ENCODE measurements at regions not wholly inside any gene's neighbourhood (a gene's known extent, or its start where the extent isn't known, plus 50 kb on each side); places are given as distances from the start of the nearest gene placed in this dataset.

DNA sequence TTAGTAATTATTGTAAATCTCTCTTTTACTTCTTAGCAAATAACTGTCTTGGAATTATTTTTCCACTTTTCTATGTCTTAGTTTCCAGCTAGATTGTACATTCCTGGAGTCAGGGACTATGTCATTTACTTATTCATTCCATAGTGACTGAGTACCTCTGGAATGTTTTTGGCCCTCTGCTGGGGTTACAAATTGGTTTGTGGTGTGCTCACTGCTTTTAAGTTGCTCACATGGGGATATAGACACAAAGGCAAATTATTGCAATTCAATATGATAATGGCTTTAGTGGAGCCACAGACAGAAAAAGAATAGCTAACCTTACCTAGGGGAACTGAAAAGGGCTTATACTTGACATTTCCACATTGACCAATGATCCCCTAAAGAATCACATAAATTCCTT lies 63.7 kb upstream of the PDGFRA start:
- no peak for DNase-seq (ENCODE audit: low spot score in 2 of 2)
- Histone ChIP-seq H3K4me3 (no peak overlapping the region), H3K4me1 (no peaks in the 10 kb centered on the region), H3K9me3 (peaks cover 0 to 4% of the 10 kb centered on the region in 2 donors), H3K36me3 (no peaks in the 10 kb centered on the region), H3K27me3 (no peaks in the 10 kb centered on the region), H3K27ac (no peak overlapping the region)
- TF ChIP-seq POLR2A (IDR thresholded peaks at IDR 0.05) = no peak
- no peak for TF ChIP-seq POLR2AphosphoS5 (IDR thresholded peaks at IDR 0.05)
- TF ChIP-seq, protein P1, sequence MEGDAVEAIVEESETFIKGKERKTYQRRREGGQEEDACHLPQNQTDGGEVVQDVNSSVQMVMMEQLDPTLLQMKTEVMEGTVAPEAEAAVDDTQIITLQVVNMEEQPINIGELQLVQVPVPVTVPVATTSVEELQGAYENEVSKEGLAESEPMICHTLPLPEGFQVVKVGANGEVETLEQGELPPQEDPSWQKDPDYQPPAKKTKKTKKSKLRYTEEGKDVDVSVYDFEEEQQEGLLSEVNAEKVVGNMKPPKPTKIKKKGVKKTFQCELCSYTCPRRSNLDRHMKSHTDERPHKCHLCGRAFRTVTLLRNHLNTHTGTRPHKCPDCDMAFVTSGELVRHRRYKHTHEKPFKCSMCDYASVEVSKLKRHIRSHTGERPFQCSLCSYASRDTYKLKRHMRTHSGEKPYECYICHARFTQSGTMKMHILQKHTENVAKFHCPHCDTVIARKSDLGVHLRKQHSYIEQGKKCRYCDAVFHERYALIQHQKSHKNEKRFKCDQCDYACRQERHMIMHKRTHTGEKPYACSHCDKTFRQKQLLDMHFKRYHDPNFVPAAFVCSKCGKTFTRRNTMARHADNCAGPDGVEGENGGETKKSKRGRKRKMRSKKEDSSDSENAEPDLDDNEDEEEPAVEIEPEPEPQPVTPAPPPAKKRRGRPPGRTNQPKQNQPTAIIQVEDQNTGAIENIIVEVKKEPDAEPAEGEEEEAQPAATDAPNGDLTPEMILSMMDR (IDR thresholded peaks at IDR 0.05) = no peak
- intact Hi-C loops (cut with DNase I; ENCODE audit: low total_unique reads) = no loop called here

DNA sequence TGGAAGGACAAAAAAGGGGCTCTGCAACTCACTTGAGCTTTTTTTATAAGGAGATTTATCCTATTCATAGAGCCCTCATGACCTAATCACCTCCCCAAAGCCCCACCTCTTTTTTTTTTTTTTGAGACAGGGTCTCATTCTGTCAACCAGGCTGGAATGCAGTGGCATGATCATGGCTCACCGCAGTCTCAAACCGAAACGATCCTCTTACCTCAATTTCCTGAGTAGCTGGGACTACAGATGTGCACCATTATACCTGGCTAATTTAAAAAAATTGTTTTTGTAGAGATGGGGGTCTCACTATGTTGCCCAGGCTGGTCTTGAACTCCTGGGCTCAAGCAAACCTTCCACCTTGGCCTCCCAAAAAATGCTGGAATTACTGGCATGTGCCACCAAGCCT lies 61.6 kb upstream of the PDGFRA start:
- no peaks in the 10 kb centered on the region for H3K36me3 ChIP-seq
- TF ChIP-seq POLR2AphosphoS5 (IDR thresholded peaks at IDR 0.05) (no peak), POLR2A (IDR thresholded peaks at IDR 0.05) (no peak)
- TF ChIP-seq, protein P1 (IDR thresholded peaks at IDR 0.05) = no peak
- H3K27ac ChIP-seq = no peak overlapping the region
- intact Hi-C loops (cut with DNase I; ENCODE audit: low total_unique reads) = no loop called here
- no peaks in the 10 kb centered on the region for H3K9me3 ChIP-seq
- H3K4me1 ChIP-seq = no peaks in the 10 kb centered on the region
- H3K27me3 ChIP-seq = no peaks in the 10 kb centered on the region
- no peak overlapping the region for H3K4me3 ChIP-seq
- DNase-seq (ENCODE audit: low spot score in 2 of 2) = no peak

DNA sequence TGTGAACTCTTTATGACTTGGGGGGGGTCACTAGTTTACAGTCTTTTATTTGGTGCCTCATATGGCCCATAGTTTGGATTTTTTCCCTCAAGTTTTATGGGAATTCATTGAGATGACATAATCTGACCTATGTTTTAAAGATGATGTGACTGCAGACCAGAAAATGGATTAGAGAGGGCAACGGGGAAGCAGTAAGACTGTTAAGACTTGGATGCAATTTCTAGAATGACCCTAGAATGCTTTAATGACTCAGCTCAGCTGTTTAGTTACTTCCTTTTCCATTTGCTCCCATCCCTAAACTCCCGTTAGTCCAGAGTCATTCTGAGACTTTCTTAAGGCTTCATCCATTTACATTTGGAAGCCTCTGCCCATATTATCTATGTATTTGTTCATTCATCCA lies 59.9 kb upstream of the PDGFRA start:
- TF ChIP-seq, protein P1 (IDR thresholded peaks at IDR 0.05) = no peak
- TF ChIP-seq POLR2AphosphoS5 (IDR thresholded peaks at IDR 0.05) = no peak
- no peak for TF ChIP-seq POLR2A (IDR thresholded peaks at IDR 0.05)
- H3K36me3 ChIP-seq = no peaks in the 10 kb centered on the region
- no peaks in the 10 kb centered on the region for H3K4me1 ChIP-seq
- H3K27ac ChIP-seq = no peak overlapping the region
- H3K9me3 ChIP-seq = no peaks in the 10 kb centered on the region
- H3K4me3 ChIP-seq = no peak overlapping the region
- no peaks in the 10 kb centered on the region for H3K27me3 ChIP-seq
- DNase-seq (ENCODE audit: low spot score in 2 of 2) = no peak
- intact Hi-C loops (cut with DNase I; ENCODE audit: low total_unique reads) = no loop called here

DNA sequence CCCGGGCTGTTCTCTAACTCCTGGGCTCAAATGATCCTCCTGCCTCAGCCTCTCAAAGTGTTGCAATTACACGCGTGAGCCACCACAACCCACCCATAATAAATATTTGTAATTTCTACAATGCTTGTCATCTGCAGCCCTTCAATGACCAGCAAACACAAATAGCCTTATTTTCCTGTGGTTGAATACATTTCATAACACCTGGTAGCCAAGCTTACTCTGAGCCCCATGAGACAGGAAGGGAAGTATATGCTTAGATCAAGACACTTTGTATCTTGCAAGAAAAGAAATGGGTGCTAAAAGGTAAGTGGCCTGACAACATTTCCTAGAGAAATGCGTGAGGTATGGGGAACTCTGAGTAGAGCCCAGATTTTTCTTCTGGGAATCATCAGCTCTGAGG lies 56.9 kb upstream of the PDGFRA start:
- no peaks in the 10 kb centered on the region for H3K27me3 ChIP-seq
- no peaks in the 10 kb centered on the region for H3K4me1 ChIP-seq
- H3K27ac ChIP-seq = no peak overlapping the region
- DNase-seq (ENCODE audit: low spot score in 2 of 2) = no peak
- H3K4me3 ChIP-seq = no peak overlapping the region
- intact Hi-C loops (cut with DNase I; ENCODE audit: low total_unique reads) = no loop called here
- H3K9me3 ChIP-seq = no peaks in the 10 kb centered on the region
- no peaks in the 10 kb centered on the region for H3K36me3 ChIP-seq
- TF ChIP-seq POLR2A (IDR thresholded peaks at IDR 0.05) (no peak), POLR2AphosphoS5 (IDR thresholded peaks at IDR 0.05) (no peak)
- TF ChIP-seq, protein P1 (IDR thresholded peaks at IDR 0.05) = no peak

DNA sequence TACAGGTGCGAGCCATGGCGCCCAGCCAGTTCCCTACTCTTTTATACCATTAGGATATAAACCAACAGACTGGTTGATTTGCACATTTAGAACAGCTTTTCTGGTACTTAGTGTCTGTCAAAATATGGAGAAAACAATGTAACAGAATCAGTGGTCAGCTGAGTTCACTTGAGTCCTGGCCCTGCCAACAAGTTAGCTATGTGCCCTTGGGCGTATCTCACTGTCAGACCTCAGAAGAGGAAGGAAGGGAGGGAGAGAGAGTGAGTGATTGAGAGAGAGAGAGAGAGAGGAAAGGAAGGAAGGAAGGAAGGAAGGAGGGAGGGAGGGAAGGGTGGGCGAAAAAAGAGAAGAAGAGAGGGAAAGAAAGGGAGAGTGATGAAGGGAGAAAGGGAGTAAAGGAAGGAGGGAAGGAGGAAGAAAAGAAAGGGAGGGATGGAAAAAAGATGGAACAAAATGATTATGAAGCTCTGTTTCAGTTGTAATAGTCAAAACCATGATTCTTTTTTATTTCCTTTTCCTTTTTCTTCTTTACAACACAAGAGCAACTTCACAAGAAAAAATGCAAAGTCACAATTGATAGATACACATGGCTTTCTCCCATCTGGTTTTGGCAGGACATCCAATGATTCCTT lies 55.7 kb upstream of the PDGFRA start:
- TF ChIP-seq POLR2A (IDR thresholded peaks at IDR 0.05) (no peak), POLR2AphosphoS5 (IDR thresholded peaks at IDR 0.05) (no peak)
- TF ChIP-seq, protein P1 (IDR thresholded peaks at IDR 0.05) = no peak
- no peaks in the 10 kb centered on the region for H3K9me3 ChIP-seq
- H3K4me3 ChIP-seq = no peak overlapping the region
- no peaks in the 10 kb centered on the region for H3K4me1 ChIP-seq
- DNase-seq (ENCODE audit: low spot score in 2 of 2) = no peak
- H3K36me3 ChIP-seq = no peaks in the 10 kb centered on the region
- no peaks in the 10 kb centered on the region for H3K27me3 ChIP-seq
- no peak overlapping the region for H3K27ac ChIP-seq
- intact Hi-C loops (cut with DNase I; ENCODE audit: low total_unique reads) = no loop called here
